SK-N-DZ (cell line): ENCODE measurements at regions not wholly inside any gene's neighbourhood (a gene's known extent, or its start where the extent isn't known, plus 50 kb on each side); places are given as distances from the start of the nearest gene placed in this dataset.

Experiments used
- DNase-seq: peaks from one replicate; pipeline ENCODE4 v3.0.0-alpha.2; 2015; ENCODE audit warnings: low spot score

- no peak for DNase-seq
These were observed 154.7 kb upstream of the KCNK2 start for GRCh38 chr1:214927796-214928195.

- DNase-seq = no peak
These were observed 154.0 kb upstream of the KCNK2 start for GRCh38 chr1:214928574-214928973.

- DNase-seq = no peak
These were observed 149.2 kb upstream of the KCNK2 start for GRCh38 chr1:214933375-214933774.

- no peak for DNase-seq
These were observed 148.5 kb upstream of the KCNK2 start for GRCh38 chr1:214934045-214934444.

DNA sequence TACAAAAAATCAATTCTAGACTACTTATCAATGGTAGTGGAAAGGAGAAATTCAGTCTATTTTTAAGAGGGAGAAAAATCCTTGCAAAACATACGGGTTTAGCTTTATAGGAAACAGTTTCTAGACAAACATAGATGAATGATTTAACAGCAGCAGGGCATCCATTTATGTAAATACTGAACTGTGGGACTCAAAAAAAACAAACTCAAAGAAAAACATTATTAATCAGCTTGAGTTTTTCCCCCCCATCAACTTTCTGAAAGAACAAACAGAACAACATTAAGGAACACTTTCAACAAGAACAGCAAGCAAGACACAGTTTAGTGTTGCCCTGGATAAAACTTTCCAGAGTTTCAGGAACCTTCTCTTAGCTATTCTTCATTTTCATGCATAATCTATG is 147.3 kb upstream of the KCNK2 start:
- no peak for DNase-seq

DNA sequence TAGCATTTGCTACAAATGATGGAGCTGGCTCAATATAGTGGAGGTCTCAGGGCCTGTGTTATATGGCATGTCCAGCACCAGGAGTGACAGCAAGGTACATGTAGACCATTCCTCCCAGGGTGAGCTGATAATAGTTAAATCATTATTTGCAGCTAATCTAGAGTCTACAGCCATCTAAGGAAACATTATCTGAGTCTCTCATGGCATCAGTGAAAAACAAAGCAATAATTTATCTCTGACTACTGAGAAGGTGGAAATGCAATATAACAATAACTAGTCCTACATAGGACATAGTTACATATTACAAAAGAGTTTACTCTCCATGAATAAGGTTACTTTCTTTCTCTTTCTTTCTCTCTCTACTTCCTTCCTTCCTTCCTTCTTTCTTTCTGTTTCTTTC is 143.4 kb upstream of the KCNK2 start:
- DNase-seq = no peak

DNA sequence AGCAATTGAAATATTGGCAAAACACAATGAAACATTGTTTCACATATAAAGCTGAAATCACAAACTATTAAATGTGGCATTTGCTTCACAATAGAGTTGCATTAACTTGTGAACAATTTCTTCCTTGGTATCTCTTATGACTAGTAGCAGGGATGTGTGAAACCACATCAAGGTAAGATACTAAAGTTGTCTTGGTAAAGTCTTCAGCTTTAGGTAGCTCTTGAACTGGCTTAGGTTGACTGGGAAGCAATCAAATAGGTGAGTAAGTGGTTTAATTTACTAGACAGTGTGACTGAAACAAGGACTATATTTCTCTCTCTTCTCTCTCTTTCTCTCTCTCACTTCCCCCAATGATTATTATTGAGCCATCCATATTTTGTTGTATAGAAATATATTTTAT is 141.5 kb upstream of the KCNK2 start:
- DNase-seq = no peak

GRCh38 chr1:214943054-214943453 is 139.5 kb upstream of the KCNK2 start:
- DNase-seq = no peak

DNA sequence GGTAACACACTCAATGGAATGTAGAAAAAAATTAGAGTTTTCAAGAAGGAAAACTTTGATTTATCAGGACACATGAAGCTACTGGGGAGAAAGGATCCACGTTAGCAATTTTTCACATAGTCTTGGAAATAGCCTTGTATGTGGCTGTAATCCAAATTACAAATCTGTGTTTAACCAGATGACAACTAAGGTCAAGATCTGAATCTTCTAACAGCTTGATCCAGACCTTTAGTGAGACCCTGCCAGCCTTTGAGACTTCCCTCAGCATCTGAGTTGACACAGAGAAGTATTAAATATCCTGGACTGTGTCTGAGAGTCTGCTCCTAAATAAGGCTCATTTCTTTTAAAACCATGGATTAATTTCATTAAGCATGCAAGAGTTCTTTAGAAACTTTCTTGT is 135.9 kb upstream of the KCNK2 start:
- no peak for DNase-seq

- peak; percentile 25 for DNase-seq
These were observed 129.9 kb upstream of the KCNK2 start for GRCh38 chr1:214952648-214953047.

DNA sequence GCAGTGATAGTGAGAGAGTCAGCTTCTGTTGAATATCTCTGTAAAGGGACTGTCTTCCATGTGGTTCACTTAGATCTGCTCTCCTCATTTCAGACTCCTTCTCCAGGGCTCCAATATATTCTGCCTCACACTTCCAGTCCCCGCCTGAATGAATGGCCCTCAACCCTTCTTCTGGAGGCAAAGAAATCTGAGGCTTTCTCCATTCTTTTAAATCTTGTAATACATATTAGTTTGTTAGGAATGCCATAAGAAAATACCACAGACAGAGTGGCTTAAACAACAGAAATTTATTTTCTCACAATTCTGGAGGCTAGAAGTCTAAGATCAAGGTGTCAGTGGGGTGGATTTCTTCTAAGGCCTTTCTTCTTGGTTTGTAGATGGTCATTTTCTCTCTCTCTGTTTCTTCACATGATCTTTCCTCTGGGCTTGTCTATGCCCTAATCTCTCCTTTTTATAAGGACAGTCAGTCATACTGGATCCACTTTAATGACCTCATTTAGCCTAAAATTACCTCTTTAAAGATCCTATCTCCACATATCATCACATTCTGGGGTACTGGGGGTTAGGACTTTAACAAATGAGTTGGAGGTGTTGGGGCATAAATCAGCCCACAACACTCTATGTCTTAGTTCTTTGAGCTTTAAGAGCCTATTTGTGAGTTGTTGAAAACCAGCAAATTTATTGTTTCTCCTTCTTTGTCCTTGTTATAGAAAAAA is 128.5 kb upstream of the KCNK2 start:
- no peak for DNase-seq

GRCh38 chr1:214954617-214954949 is 128.0 kb upstream of the KCNK2 start:
- no peak for DNase-seq

DNA sequence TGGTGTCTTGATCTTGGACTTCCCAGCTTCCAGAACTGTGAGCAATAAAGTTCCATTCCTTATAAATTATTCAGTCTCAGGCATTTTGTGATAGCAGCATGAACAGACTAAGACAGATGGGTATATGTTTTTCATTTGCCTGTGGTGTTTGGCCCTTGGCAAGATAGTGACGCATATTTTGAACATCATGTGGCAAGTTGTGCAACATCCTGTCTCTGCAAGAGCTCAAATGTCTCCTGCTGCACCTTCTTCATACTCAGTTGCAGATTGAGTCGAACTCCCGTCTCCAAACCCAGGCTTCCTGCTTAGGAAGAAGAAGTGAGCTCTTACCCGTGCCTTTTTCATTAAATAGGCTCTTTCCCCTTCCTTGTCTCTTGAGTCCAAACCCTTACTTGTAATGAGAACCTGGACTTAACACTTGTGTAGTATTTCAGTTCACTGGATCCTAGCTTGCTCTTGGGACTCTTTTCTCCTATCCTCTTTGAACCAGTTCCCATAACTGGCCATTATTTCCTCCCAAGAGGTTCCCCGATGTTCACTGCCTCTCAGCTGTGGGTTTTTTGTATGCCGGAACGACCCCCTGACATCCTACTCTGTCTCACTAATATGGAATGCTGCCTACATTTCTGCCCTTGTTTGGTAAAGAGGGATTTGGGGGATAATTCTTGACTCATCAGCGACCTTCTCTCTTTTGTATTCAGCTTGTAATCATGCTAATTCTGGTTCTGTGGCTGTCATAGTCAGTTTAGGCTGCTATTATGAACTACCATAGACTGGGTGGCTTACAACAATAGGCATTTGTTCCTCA is 125.0 kb upstream of the KCNK2 start:
- DNase-seq = no peak

- no peak for DNase-seq
These were observed 124.1 kb upstream of the KCNK2 start for GRCh38 chr1:214958486-214958885.

- DNase-seq = no peak
These were observed 116.2 kb upstream of the KCNK2 start for GRCh38 chr1:214966346-214966745.

DNA sequence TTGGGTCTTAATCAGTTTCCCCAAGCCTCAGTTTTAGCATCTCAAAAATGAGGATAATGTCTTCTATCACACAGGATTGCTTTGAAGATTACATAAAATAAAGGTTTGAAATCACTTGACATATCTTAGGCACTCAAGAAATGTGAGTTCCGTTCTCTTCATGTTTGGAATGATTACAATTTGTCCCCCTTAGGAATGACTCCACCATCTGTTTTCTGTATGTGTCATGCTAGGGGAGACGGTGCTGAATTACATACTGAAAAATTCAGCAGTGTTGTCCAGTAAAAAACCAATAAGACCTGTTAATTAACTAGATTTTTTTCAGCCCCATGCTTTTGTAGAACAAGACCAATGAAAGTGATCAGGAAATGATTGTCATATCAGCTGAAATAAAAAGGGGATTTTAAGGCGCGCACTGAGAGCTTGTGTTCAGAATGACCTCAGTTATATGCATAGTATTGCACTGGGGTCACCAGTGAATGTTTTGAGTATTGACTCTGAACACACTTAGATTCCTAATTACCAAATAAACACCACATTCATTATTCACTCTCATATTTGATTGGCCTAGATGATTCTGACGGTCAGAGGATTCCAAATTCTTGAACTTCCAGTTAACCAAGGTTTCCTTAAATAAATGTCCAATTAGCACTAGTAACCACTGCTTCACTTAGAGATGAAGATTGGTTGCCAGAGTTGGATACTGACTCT is 114.5 kb upstream of the KCNK2 start:
- DNase-seq = no peak

GRCh38 chr1:214970016-214970415 is 112.5 kb upstream of the KCNK2 start:
- no peak for DNase-seq

DNA sequence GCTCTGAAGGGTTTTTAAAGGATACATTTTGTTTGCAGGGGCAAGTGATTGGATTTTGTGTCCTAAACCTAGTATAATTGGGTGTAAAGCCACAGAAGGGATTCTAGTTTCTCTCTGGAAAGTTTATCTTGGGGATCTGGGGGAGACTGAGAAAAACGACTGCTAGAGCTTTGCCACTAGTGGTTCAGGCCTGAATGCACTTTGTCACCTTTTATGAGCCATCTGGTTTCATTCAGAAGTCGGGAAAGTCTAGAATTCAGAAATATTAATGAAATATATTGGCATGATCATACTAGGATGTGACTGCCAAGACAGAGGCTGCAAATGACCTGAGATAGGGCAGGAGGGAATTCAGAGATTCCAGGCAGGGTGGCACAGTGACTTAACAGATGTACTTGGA is 111.5 kb upstream of the KCNK2 start:
- no peak for DNase-seq

GRCh38 chr1:214974002-214974401 is 108.5 kb upstream of the KCNK2 start:
- DNase-seq = no peak

GRCh38 chr1:214976665-214977064 is 105.9 kb upstream of the KCNK2 start:
- DNase-seq = no peak

GRCh38 chr1:214977110-214977509 is 105.4 kb upstream of the KCNK2 start:
- no peak for DNase-seq

DNA sequence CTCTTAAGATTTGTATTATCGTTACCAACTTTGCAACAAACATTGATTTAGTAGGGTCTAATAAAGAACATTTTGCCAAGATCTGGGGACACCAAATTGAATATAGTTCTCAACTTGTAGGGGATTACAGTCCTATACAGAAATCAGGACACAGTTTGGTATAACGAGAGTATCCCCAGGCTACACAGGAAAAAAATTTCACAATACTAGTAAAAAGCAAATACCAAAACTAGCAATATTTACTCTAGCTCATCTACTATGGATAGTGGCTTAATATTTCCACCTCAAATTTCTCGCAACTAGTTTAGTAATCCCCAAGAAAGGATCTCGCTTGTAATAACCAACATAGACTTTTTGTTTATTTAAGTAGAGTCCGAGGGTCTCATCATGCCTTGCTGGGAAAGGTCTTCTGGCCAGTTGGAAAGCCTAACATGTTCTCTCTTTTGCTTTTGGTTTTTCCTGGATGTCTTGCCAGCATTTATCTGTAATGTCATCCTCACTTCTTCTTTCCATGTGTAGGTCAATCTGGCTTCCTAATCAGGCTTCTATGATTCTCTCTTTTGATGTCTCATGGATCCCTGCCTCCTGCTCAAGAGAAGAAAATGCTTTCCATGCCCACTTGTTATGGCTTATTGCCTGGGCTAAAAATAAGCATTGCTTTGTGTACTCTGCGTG is 104.7 kb upstream of the KCNK2 start:
- no peak for DNase-seq
